IPS-18a (cell line): ENCODE measurements at regions not wholly inside any gene's neighbourhood (a gene's known extent, or its start where the extent isn't known, plus 50 kb on each side); places are given as distances from the start of the nearest gene placed in this dataset.
"Not testable (repeated sequence)": the region's sequence is repeated elsewhere in the genome, so short reads cannot be mapped to it uniquely, and the experiment has no call there.

ENCODE experiments used
- H3K27ac ChIP-seq: one replicate; pipeline ENCODE4 v1.5.1; 2013; ENCODE audit warnings: low read length
- H3K27me3 ChIP-seq: one replicate; pipeline ENCODE4 v1.6.1; 2013; ENCODE audit warnings: mild to moderate bottlenecking, low read length; ENCODE audit not compliant: control insufficient read depth, insufficient read depth
- H3K36me3 ChIP-seq: one replicate; pipeline ENCODE4 v1.6.1; 2013; ENCODE audit warnings: low read depth, low read length; ENCODE audit not compliant: control insufficient read depth
- H3K4me1 ChIP-seq: one replicate; pipeline ENCODE4 v1.6.1; 2013; ENCODE audit warnings: low read depth, low read length; ENCODE audit not compliant: control insufficient read depth
- H3K4me3 ChIP-seq: one replicate; pipeline ENCODE4 v1.5.1; 2013; ENCODE audit warnings: low read length
- H3K9ac ChIP-seq: one replicate; pipeline ENCODE4 v1.6.1; 2013; ENCODE audit warnings: mild to moderate bottlenecking, low read length, moderate library complexity
- H3K9me3 ChIP-seq: one replicate; pipeline ENCODE4 v1.6.1; 2013; ENCODE audit warnings: low read depth, low read length; ENCODE audit not compliant: control insufficient read depth

GRCh38 chr3:87488765-87489164, 212.4 kb upstream of the POU1F1 start:
- Histone ChIP-seq H3K9ac (no peak overlapping the region), H3K4me3 (no peak overlapping the region), H3K9me3 (no peaks in the 10 kb centered on the region), H3K4me1 (no peaks in the 10 kb centered on the region), H3K27me3 (no peaks in the 10 kb centered on the region), H3K36me3 (no peaks in the 10 kb centered on the region), H3K27ac (no peak overlapping the region)

- H3K36me3 ChIP-seq, H3K27ac ChIP-seq, H3K9me3 ChIP-seq, H3K4me3 ChIP-seq, H3K4me1 ChIP-seq, H3K27me3 ChIP-seq, H3K9ac ChIP-seq: not testable (repeated sequence)
Measured at GRCh38 chr3:87486635-87487034, 210.3 kb upstream of the POU1F1 start.

GRCh38 chr3:87486115-87486514, 209.7 kb upstream of the POU1F1 start:
- H3K36me3 ChIP-seq: no peaks in the 10 kb centered on the region
- no peaks in the 10 kb centered on the region for H3K27me3 ChIP-seq
- no peak overlapping the region for H3K4me3 ChIP-seq
- no peaks in the 10 kb centered on the region for H3K9me3 ChIP-seq
- no peak overlapping the region for H3K9ac ChIP-seq
- H3K4me1 ChIP-seq: no peaks in the 10 kb centered on the region
- H3K27ac ChIP-seq: no peak overlapping the region

GRCh38 chr3:87478716-87479115, 202.3 kb upstream of the POU1F1 start:
- Histone ChIP-seq H3K36me3 (no peaks in the 10 kb centered on the region), H3K27me3 (no peaks in the 10 kb centered on the region), H3K9ac (no peak overlapping the region), H3K9me3 (no peaks in the 10 kb centered on the region), H3K4me1 (no peaks in the 10 kb centered on the region), H3K4me3 (no peak overlapping the region), H3K27ac (no peak overlapping the region)

GRCh38 chr3:87473944-87474343, 197.6 kb upstream of the POU1F1 start:
- no peaks in the 10 kb centered on the region for H3K9me3 ChIP-seq
- no peak overlapping the region for H3K9ac ChIP-seq
- H3K27me3 ChIP-seq: no peaks in the 10 kb centered on the region
- no peak overlapping the region for H3K27ac ChIP-seq
- H3K36me3 ChIP-seq: no peaks in the 10 kb centered on the region
- H3K4me1 ChIP-seq: no peaks in the 10 kb centered on the region
- no peak overlapping the region for H3K4me3 ChIP-seq

GRCh38 chr3:87468938-87469337, 192.6 kb upstream of the POU1F1 start:
- no peak overlapping the region for H3K4me3 ChIP-seq
- H3K27me3 ChIP-seq: no peaks in the 10 kb centered on the region
- no peak overlapping the region for H3K27ac ChIP-seq
- H3K36me3 ChIP-seq: no peaks in the 10 kb centered on the region
- H3K9ac ChIP-seq: no peak overlapping the region
- H3K4me1 ChIP-seq: no peaks in the 10 kb centered on the region
- no peaks in the 10 kb centered on the region for H3K9me3 ChIP-seq

- Histone ChIP-seq H3K4me3 (no peak overlapping the region), H3K9ac (no peak overlapping the region), H3K9me3 (no peaks in the 10 kb centered on the region), H3K27me3 (no peaks in the 10 kb centered on the region), H3K27ac (no peak overlapping the region), H3K36me3 (no peaks in the 10 kb centered on the region), H3K4me1 (no peaks in the 10 kb centered on the region)
Measured at GRCh38 chr3:87468235-87468634, 191.9 kb upstream of the POU1F1 start.

- H3K9ac ChIP-seq: no peak overlapping the region
- H3K4me1 ChIP-seq: no peaks in the 10 kb centered on the region
- H3K27me3 ChIP-seq: no peaks in the 10 kb centered on the region
- no peak overlapping the region for H3K4me3 ChIP-seq
- H3K9me3 ChIP-seq: no peaks in the 10 kb centered on the region
- no peak overlapping the region for H3K27ac ChIP-seq
- H3K36me3 ChIP-seq: no peaks in the 10 kb centered on the region
Measured at GRCh38 chr3:87462228-87462627, 185.8 kb upstream of the POU1F1 start.

GRCh38 chr3:87461443-87461842, 185.1 kb upstream of the POU1F1 start:
- no peak overlapping the region for H3K9ac ChIP-seq
- no peak overlapping the region for H3K27ac ChIP-seq
- H3K27me3 ChIP-seq: no peaks in the 10 kb centered on the region
- H3K4me3 ChIP-seq: no peak overlapping the region
- no peaks in the 10 kb centered on the region for H3K36me3 ChIP-seq
- H3K9me3 ChIP-seq: no peaks in the 10 kb centered on the region
- no peaks in the 10 kb centered on the region for H3K4me1 ChIP-seq

GRCh38 chr3:87461036-87461435, 184.7 kb upstream of the POU1F1 start:
- Histone ChIP-seq H3K4me1 (no peaks in the 10 kb centered on the region), H3K9me3 (no peaks in the 10 kb centered on the region), H3K36me3 (no peaks in the 10 kb centered on the region), H3K27ac (no peak overlapping the region), H3K9ac (no peak overlapping the region), H3K27me3 (no peaks in the 10 kb centered on the region), H3K4me3 (no peak overlapping the region)

GRCh38 chr3:87448558-87448957, 172.2 kb upstream of the POU1F1 start:
- Histone ChIP-seq H3K9me3 (no peaks in the 10 kb centered on the region), H3K36me3 (no peaks in the 10 kb centered on the region), H3K4me3 (no peak overlapping the region), H3K27ac (no peak overlapping the region), H3K4me1 (peaks cover 3% of the 10 kb centered on the region), H3K27me3 (no peaks in the 10 kb centered on the region), H3K9ac (no peak overlapping the region)

GRCh38 chr3:87446849-87447387, 170.5 kb upstream of the POU1F1 start:
- no peak overlapping the region for H3K27ac ChIP-seq
- H3K4me1 ChIP-seq: peaks cover 3% of the 10 kb centered on the region
- no peaks in the 10 kb centered on the region for H3K9me3 ChIP-seq
- H3K4me3 ChIP-seq: no peak overlapping the region
- no peaks in the 10 kb centered on the region for H3K36me3 ChIP-seq
- H3K27me3 ChIP-seq: no peaks in the 10 kb centered on the region
- H3K9ac ChIP-seq: no peak overlapping the region
